Islet of Langerhans (tissue), 1 donor: ENCODE measurements at regions not wholly inside any gene's neighbourhood (a gene's known extent, or its start where the extent isn't known, plus 50 kb on each side); places are given as distances from the start of the nearest gene placed in this dataset.
"Not testable (repeated sequence)": the region's sequence is repeated elsewhere in the genome, so short reads cannot be mapped to it uniquely, and the experiment has no call there.

Experiments
- FAIRE-seq: peaks from one replicate; lab custom pipeline; 2011; peaks lifted over from hg19 to GRCh38; lab: Jason Lieb, UNC

DNA sequence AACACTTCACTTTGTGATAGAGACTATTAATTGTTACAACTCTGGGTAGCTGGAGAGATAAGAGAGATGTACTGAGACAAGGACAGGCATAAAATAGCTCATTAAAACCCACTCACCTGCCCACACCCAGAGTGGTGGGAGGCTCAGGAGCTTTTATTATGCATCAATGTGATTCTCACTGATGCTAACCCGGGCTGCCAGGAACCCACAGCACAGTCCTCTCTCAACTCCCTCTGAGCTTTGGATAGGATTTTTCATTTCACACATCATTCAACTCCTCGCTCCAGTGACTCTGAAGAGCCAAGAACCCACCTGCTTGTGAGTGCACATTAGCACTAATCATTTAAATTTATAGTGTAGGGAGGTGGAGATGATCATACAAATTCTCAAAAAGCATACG, 827.9 kb downstream of the FLRT2 start:
- FAIRE-seq = no peak

DNA sequence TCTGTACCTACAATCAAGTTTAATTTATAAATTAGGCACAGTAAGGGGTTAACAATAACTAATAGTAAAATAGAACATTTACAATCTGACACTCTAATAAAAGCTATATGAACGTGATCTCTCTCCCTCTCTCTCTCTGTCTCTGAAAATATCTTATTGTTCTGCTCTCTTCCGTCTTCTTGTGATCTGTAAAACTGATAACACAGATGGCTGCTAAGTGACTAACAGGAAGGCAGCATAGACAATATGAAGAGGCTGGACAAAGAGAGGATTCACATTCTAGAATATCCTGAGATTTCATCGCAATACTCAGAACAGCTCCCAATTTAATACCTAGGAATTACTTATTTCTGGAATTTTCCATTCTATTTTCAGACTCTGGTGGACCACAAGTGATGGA, 827.2 kb downstream of the FLRT2 start:
- no peak for FAIRE-seq

DNA sequence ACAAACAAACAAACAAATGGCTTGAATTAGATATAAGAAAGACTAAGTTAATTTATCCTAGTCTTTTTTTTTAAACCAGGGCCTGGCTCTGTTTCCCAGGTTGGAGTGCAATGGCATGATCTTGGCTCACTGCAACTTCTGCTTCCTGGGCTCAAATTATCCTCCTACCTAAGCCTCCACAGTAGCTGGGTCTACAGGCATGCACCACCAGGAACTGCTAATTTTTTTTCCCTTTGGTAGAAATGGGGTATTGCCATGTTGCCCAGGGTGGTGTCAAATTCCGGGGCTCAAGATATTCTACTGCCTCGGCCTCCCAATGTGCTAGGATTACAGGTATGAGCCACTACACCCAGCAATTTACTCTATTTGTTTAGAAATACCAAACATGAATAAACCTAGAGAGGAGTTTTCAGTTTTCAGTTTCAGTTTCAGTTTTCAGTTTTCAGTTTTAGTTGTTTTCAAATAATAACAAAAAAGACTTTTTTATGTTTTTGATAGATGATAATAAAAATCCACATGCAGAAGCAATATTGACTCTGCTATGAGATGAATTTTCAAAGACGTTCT, 817.0 kb downstream of the FLRT2 start:
- no peak for FAIRE-seq

DNA sequence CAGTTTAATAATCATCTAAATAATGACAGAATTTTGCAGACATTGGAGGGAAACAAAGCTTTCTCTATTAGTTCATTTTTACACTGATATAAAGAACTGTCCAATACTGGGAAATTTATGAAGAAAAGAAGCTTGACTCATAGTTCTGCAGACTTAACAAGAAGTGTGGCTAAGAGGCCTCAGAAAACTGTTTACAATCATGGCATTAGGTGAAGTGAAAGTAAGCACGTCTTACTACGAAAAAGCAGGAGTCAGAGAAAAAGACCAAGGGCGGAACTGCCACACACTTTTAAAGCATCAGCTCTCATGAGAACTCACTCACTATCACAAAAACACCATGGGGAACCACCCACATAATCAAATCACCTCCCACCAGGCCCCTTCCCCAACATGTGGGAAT, 804.4 kb downstream of the FLRT2 start:
- FAIRE-seq = no peak

DNA sequence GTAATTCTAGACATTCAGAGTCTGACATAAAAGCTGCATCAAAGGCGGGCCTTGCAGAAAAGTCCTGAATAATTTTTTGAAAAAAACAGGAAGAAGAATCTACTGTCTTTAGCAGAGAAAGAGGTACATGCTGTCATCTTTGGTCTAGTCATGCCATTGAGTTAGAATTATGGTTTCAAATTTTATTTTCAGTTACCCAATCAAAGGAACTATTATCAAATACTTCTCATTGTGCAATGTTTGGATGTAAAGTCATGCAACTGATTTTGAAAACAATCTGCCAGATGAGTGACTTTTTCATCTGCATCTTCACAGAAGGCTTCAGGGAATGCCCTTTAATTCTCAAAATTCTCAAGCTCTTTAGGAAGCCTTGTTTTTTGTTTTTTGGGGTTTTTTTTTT, 803.5 kb downstream of the FLRT2 start:
- FAIRE-seq = no peak

DNA sequence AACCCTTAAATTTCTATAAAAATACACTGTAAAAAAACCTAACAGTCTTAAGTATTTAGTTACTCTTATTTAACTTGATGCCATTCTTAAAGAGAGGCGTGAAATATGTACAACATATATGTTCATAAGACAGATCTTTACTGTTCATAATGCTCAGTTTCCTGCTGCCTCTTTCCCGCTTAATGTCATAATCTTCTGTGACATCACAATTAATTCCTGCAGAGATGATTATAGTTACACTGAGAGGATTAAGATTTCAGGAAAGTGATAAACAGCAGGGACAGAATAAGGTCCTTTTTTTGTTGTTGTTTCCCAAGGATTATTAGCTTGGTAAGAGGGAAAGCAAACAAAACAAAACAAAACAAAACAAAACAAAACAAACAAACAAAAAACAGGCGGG, 801.4 kb downstream of the FLRT2 start:
- no peak for FAIRE-seq

DNA sequence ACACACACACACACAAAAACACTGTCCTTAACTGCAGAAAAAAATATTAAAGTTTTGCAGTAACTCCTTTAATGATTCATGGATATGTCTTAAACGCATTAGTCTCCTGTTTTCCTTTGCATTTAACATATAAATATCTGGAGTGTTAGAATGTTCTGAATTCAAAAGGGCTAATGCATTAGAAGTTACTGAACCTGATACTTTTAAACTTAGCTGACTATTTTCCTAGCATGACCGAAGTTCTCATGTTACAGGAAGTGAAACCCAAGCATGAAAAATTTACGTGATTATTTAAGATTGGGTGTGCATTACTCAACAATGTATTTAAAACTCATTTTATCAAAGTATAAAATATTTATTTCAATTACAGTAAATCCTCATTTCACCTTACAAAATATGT, 791.2 kb downstream of the FLRT2 start:
- FAIRE-seq = no peak

DNA sequence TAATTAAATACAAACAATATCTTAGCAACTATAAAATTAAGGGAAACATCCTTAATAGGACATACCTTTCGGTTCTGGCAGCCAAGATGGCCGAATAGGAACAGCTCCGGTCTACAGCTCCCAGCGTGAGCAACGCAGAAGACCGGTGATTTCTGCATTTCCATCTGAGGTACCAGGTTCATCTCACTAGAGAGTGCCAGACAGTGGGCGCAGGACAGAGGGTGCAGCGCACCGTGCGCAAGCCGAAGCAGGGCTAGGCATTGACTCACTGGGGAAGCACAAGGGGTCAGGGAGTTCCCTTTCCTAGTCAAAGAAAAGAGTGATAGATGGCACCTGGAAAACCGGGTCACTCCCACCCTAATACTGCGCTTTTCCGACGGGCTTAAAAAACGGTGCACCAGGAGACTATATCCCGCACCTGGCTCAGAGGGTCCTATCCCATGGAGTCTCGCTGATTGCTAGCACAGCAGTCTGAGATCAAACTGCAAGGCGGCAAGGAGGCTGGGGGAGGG, 782.3 kb downstream of the FLRT2 start:
- not testable (repeated sequence) for FAIRE-seq

DNA sequence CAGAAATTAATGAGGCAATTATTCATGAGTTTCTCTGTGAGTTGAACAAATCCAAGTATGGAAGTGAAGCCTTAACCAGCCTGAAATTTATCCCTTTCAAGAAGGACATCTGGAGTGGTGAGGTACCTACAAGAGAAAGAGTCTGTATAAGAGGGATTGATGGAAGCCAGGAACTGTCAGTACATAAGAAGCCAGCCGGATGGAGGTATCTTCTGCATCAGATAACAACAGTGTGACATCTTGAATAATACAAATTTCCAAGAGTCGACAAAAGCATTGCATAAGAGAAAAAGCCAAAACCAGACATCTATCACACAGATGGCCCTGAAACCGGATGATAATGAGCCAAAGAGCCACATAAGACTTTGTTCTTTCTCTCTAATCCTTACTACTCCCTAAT, 781.2 kb downstream of the FLRT2 start:
- FAIRE-seq = no peak

DNA sequence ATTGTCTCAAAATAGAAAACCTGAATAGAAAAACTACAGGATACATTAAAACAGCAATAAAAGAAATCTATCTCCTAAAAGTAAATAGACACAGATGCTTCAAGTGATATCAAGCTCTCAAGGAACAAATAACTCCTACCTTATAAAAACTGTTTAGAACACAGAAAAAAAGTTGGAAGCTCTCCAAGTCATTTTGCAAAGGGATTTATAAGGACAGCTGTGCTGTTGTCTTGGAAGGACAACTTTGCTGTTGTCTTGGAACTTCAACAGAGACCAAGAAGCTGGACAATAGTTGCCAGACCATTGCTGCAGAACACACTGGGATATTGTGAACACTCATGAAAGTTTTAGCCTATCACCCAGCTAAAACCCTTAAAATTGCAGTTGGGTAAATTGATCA, 780.7 kb downstream of the FLRT2 start:
- no peak for FAIRE-seq

DNA sequence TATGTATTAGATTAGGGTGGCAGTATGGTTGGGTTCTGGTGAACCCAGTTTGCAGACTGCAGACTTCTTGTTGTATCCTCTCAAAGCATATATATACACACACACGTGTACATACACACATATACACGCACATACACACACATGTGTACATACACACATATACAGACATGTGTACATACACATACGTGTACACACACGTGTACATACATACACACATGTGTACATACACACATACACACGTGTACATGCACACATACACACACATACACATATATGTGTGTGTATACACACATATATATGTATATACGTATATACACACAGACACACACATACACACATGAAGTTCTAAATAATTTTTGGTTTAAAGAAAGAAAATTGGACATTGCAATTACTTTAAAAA, 780.2 kb downstream of the FLRT2 start:
- FAIRE-seq = no peak

DNA sequence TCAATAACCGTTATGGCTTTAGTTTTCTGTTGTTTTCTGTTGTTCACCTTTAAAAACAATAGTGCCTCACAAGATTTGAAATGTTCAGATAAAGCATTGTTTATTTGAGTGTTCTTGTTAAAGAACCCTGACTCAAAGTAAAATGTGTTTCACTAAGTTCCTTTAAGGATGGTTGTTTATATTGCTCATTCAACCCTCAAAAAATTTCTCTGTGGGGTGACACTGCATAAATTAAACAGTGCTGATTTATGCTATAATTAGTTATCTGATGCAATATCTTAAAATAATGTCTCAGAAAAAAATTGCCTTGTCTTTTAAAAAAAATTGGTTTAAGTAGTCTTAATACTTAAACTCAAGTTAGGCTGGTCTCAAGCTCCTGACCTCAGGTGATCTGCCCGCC, 775.1 kb downstream of the FLRT2 start:
- no peak for FAIRE-seq

DNA sequence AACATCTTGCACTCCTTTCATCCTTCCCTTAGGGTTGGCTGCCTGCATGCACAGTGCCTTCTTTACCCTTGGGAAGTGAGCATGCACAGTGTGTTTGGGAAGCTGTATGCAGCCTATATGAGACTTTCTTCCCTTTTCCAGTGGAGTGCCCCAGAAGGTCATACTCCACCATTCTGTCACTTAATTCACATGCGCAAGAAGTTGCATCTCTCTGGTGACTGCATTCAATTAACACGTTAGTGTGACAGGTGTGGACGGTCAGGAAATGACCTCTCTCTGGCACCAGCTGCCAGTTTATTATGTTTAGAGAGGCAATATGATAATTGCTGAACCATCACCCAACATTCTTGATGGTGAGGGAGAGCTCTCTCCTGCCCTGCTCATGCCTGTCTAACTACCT, 770.0 kb downstream of the FLRT2 start:
- FAIRE-seq = no peak

DNA sequence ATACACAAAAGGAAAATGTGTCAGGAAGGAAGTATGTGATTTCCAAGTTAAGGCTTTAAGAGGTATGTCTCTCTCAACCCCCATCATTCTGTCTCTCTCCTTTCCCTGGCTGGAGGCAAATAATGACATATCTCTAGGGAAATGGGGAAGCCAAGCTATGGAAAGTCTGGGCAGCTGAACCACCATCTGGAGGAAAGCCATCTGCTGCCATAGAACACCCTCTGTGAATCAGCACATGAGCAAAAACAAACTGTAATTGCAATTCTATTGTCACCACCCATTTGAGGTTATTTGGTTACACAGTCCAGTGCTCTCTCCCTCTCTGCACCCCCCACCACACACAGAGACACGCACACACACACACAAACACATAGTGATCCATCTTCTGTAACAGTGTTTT, 766.2 kb downstream of the FLRT2 start:
- no peak for FAIRE-seq

DNA sequence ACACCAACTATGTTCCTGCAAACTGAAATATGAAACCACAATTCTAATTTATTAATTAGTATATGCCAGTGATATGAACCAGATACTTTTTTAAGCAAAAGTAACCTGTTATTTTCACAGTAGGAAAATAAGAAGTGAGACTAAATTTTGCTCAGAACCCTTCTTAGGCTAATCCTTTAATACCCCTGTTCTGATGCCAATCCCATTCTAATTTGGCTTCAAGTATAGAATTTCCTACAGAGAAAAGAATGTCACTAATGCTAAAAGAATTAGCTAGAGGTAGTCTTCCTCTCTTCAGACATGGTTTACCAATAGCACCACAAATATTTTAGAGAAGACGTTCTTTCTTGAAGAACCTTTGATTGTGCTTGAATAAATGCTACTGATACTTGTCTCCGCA, 758.4 kb downstream of the FLRT2 start:
- FAIRE-seq = no peak

DNA sequence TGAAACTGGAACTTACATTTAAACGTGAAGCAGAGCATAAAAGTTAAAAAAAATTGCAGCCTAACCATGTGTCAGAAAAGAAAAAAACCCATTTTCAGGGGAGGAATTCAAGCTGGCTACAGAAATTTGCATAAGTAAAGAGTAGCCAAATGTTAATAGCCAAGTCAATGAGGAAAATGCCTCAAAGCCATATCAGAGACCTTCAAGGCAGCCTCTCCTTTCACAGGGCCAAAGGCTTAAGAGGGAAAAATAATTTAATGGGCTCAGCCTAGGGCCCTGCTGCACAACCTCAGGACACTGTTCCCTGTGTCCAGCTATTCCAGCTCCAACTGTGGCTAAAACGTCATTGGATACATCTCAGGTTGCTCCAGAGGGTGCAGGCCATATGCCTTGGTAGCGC, 749.5 kb downstream of the FLRT2 start:
- FAIRE-seq = no peak

DNA sequence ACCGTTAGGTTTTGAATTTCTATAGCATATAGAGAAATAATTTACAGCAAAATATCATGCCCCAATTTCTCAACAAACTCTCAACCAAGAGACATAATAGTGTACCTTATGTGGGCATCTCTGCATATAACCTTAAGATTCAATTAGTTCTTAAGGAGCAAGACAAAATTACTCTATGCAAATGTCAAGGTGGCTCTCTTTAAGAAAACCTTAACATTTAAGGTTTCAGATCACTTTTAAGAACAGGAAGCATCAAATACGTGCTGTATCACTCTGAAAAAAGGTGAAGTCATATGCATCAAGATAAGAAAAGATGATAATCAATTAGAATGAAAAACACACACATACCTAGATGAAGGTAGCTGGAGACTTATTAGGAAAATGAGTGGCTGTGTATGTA, 728.0 kb downstream of the FLRT2 start:
- no peak for FAIRE-seq

DNA sequence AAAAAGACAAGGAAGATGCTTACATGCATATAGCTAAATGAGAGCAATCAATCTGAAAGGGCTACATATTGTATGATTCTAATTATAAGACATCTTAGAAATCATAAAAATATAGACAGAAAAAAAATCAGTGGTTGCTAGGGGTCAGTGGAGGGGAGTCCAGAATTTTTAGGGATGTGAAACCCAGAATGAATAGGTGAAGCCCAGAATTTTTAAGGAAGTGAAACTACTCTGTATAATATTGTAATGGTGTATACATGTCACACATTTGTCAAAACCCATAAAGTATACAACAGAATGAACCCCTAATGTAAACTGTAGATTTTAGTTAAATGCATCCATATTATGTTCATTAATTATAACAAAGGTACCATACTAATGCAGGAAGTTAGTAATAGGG, 713.2 kb downstream of the FLRT2 start:
- FAIRE-seq = no peak

DNA sequence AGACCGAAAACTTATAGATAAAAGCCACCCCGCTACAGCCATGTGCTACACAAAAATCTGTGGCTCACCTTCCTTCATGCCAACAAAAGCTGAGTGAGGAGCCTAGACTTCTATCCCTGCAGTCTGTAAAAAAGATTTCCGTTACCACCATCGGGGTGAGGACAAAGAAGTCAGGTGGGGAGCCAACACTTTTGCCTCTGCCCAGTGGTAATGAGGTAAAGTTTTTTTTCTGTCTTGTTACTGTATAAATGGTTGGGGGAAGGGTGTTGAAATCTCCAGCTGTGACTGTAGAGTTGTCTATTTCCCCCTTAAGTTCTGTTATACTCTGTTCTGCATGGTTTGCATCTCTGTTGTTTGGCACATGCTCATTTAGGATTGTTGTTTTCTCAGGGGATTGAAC, 707.8 kb downstream of the FLRT2 start:
- FAIRE-seq = no peak

DNA sequence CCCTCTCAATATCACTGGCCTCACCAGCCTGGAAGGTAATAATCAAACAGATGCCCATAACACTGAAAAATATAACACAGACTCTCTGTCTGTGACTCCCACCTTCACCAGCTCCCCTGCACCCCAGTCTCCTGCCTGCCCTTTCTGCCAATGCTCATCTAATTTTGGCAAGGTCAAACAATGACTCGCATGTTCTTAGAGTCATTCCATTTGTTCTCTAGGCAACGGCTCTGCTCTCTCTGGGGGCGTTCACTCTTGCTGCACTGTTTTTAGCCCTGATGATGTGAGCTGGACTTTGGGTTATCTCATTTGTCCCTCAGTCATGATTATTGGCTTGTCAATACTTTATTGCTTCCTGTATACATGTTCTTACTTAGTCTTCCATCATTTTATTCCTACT, 691.8 kb downstream of the FLRT2 start:
- FAIRE-seq = no peak

DNA sequence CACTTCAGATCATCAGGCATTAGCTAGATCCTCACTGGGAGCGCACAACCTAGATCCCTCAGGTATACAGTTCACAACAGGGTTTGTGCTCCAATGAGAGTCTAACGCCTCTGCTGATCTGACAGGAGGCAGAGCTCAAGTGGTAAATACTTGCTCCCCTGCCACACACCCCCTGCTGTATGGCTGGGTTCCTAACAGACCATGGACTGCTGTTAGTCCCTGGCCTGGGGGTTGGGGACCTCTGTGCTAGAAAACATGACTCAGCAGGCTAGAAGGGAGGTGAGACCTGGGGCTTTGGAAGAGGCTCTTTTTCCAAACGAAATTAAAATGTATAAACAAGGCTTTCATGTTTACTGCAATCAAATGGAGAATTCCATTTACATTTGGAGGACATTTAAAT, 691.1 kb downstream of the FLRT2 start:
- FAIRE-seq = no peak

DNA sequence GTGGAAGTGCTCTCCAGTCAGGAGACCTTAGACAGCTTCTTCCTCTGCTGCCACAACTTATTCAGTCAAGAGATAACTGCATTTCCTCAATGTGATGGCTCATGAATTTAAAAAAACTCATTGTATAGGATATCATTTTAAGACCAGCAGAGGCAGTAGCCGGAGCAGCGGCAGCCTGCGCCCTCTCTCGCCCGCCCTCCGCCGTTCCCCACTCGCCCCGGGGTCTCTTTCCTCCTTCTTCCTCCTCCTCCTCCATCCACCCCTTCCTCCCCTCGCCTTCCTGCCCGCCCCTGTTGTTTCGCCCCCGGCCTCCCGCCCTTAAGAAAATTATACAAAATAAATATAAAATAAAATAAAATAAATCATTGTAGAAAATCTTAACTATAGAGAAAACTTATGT, 687.6 kb downstream of the FLRT2 start:
- FAIRE-seq = no peak

DNA sequence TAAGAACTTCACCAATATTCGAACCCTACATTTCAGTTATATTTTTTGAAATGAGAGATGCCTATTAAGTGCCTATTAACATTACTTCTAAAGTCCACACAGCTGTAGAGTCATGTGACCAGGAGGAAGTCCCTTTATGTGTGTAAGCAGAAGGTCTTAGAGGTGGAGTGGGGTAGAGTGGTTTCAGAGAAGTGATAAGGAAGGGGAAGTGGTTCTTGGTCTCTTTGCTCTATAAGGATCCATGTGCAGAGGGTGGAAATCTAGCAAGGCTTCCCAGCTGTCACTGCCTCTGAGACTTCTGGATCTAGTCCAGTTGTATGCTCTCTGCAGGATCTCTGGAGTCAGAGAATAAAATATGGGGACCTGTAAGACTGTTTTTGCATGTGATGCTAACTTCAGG, 673.9 kb downstream of the FLRT2 start:
- FAIRE-seq = no peak

DNA sequence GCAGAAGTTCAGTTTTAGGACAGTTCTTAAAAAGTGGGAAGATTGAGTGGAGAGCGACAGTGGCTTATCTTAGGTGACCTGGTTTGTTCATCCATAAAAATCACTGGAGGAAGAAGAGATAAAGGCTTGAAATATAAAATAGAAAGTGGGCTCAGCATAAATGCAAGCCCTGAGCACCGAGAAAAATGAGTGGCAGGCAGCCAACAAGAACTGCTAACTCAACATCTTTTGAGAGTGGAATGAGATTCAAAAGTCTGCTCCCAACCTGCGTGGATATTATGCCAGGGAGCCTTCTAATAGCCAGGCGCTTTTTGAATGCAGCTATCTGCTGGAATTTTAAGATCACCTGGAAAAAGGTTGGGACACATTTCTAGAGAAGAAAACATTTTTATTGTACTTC, 666.5 kb downstream of the FLRT2 start:
- no peak for FAIRE-seq

DNA sequence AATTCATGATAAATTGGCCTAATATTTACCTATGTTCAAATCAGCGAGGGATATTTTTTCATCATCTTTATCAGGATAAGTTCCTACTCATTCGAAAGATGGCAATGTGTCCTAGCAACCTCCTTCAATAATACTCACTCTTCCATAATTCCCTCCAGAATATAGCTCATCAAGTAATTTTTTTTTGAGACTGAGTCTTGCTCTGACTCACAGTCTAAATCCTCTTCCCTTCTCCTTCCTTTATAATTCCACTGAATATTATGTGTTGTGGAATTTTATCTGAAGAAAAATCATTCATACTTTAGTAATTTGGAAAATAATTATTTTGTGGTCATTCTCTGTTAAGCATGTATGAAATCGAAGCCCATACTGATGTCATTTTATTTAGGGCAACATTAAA, 663.8 kb downstream of the FLRT2 start:
- no peak for FAIRE-seq
